ENCODE measurements at regions not wholly inside any gene's neighbourhood (a gene's known extent, or its start where the extent isn't known, plus 50 kb on each side); places are given as distances from the start of the nearest gene placed in this dataset.
"Not testable (repeated sequence)": the region's sequence is repeated elsewhere in the genome, so short reads cannot be mapped to it uniquely, and the experiment has no call there.

DNA sequence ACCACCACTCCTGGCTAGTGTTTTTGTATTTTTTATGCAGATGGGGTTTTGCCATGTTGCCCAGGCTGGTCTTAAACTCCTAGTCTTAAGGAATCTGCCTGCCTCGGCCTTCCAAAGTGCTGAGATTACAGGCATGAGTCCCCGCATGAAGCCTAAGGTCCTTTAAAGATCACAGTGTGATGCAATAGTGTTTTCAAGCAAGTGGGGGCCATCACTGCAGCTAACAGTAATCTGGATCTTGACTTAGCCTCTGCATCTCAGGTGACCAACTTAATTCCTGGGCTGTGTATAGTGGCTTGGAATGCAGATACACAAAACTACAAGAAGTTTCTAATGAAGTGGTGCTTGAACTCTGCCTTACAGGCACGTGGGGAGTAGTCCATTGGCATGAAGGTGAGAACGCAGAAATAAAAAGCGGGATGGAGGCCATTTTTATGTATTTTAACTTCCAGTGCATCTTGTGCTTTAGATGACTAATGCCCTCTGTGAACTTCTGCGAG is 334.4 kb upstream of the SPRED2 start:
- TF ChIP-seq, protein P1, sequence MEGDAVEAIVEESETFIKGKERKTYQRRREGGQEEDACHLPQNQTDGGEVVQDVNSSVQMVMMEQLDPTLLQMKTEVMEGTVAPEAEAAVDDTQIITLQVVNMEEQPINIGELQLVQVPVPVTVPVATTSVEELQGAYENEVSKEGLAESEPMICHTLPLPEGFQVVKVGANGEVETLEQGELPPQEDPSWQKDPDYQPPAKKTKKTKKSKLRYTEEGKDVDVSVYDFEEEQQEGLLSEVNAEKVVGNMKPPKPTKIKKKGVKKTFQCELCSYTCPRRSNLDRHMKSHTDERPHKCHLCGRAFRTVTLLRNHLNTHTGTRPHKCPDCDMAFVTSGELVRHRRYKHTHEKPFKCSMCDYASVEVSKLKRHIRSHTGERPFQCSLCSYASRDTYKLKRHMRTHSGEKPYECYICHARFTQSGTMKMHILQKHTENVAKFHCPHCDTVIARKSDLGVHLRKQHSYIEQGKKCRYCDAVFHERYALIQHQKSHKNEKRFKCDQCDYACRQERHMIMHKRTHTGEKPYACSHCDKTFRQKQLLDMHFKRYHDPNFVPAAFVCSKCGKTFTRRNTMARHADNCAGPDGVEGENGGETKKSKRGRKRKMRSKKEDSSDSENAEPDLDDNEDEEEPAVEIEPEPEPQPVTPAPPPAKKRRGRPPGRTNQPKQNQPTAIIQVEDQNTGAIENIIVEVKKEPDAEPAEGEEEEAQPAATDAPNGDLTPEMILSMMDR (IDR thresholded peaks at IDR 0.05) = no peak
- TF ChIP-seq POLR2A (IDR thresholded peaks at IDR 0.05) = no peak
- intact Hi-C loops (cut with DNase I; ENCODE audit: low total_unique reads) = no loop called here
- no peak for DNase-seq (ENCODE audit: low spot score in 2 of 2)
- no peak overlapping the region for H3K4me3 ChIP-seq (ENCODE audit: low read depth, poor library complexity, severe bottlenecking)
- WGBS, 2 donors = 75 to 86% methylated on average over 6 of the region's 6 CpGs

DNA sequence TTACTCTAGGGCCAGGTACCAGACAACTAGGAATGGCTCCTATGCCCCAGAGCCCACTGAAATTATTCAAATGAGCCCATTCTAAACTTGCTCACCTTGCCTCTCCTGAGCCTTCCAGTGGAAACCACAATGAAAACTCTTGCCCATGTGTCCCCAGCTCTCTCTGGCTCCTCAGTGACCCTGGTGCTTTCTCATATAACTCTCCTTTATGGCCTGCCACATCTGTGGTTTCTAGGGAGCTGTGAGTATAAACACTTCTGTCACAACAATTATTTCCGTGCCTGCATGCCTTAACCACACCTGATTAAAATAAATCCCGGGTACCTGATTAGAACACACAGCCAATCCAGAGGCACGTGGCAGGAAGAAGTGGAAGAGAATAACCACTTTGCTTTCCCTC is 333.0 kb upstream of the SPRED2 start:
- H3K4me3 ChIP-seq (ENCODE audit: low read depth, poor library complexity, severe bottlenecking) = no peak overlapping the region
- WGBS, 2 donors = 59 to 65% methylated on average over 3 of the region's 3 CpGs

DNA sequence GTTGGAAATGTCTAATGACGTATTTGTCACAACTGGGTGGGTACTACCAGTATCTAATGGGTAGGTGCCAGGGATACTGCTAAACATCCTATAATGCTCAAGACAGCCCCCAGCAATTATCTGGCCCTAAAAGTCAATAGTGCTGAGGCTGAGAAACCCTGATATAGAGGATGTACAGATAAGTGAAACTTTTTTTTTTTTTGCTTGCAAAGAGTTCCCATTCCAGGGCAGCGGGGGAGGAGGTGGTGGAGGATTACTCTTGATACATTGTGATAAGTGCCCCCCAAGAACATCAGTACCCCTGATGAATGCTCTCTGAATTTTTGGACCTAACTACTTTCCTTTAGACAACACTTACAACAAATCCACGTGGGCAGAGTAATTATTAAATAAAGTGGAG is 329.7 kb upstream of the SPRED2 start:
- TF ChIP-seq POLR2A (IDR thresholded peaks at IDR 0.05) = no peak
- TF ChIP-seq, protein P1 (IDR thresholded peaks at IDR 0.05) = no peak
- no peak for DNase-seq (ENCODE audit: low spot score in 2 of 2)
- intact Hi-C loops (cut with DNase I; ENCODE audit: low total_unique reads) = no loop called here
- WGBS, 2 donors = 83 to 87% methylated on average over 3 of the region's 3 CpGs
- no peak overlapping the region for H3K4me3 ChIP-seq (ENCODE audit: low read depth, poor library complexity, severe bottlenecking)

More for the DNA sequence above, 333.0 kb upstream of the SPRED2 start:
- intact Hi-C loops (cut with DNase I; ENCODE audit: low total_unique reads) = no loop called here
- TF ChIP-seq POLR2A (IDR thresholded peaks at IDR 0.05) = no peak
- TF ChIP-seq, protein P1 (IDR thresholded peaks at IDR 0.05) = no peak
- DNase-seq (ENCODE audit: low spot score in 2 of 2) = no peak

DNA sequence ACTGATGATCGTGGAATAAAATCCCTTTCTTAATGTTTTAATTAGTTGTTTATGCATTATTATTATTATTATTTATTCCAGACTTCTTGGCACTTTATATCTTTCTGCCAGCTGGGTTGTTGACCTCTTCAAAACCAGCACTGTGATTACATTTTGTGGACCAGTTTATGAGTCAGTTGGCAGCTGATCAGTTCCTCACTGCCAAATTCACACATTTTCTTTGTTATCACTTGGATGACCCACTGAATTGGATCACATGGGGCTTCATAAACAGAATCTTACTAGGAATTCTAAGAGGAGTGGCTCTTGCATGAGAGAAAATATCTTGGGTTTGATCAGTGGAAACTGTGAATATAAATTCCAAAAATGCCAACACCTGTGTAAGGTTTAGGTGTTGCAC is 321.8 kb upstream of the SPRED2 start:
- no peak for TF ChIP-seq POLR2A (IDR thresholded peaks at IDR 0.05)
- TF ChIP-seq, protein P1 (IDR thresholded peaks at IDR 0.05) = no peak
- DNase-seq (ENCODE audit: low spot score in 2 of 2) = no peak
- WGBS, 2 donors = 43 to 62% methylated on average over 1 of the region's 1 CpG
- intact Hi-C loops (cut with DNase I; ENCODE audit: low total_unique reads) = no loop called here
- no peak overlapping the region for H3K4me3 ChIP-seq (ENCODE audit: low read depth, poor library complexity, severe bottlenecking)

DNA sequence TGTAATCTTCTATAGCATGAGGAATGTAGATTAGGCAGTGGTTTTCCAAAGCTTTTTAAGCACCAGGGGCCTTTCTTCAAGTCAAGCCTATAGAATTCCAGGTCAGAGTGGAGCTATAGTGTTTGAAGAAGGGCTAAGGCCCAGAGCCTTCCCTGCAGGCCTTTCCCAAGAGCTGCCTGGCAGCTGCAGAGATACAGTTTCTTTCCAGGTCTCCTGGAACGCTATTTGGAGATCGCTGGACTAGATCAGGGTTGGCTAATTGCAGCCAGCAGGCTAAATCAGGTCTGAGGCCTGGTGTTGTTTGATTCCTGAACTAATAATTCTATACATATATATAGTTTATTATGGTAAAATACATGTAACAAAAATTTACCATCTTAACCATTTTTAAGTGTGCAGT is 319.0 kb upstream of the SPRED2 start:
- WGBS, 2 donors = 62 to 78% methylated on average over 2 of the region's 2 CpGs
- H3K4me3 ChIP-seq (ENCODE audit: low read depth, poor library complexity, severe bottlenecking) = no peak overlapping the region
- TF ChIP-seq, protein P1 (IDR thresholded peaks at IDR 0.05) = no peak
- no peak for TF ChIP-seq POLR2A (IDR thresholded peaks at IDR 0.05)
- intact Hi-C loops (cut with DNase I; ENCODE audit: low total_unique reads) = no loop called here
- no peak for DNase-seq (ENCODE audit: low spot score in 2 of 2)

DNA sequence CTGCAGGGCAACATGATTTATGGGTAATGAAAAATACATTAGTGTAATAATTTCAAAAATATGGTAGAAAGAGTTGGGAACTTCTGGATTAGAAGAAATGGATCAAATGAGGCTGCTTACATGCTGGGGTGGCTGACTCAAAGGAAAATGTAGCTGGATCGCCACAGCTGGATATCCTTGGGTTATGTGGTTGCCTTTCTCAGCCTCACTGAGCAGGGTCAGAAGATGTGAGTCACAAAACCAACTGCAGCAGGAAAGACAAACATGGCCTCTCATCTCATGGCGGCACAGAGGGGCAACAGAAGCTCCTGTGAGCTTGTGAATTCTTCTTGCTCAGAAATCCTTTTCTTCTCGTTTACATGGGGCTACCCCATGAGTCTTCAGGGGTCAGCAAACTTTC is 317.1 kb upstream of the SPRED2 start:
- 56 to 63% methylated on average over 3 of the region's 3 CpGs for WGBS, 2 donors
- H3K4me3 ChIP-seq (ENCODE audit: low read depth, poor library complexity, severe bottlenecking) = no peak overlapping the region
- no peak for TF ChIP-seq POLR2A (IDR thresholded peaks at IDR 0.05)
- TF ChIP-seq, protein P1 (IDR thresholded peaks at IDR 0.05) = no peak
- intact Hi-C loops (cut with DNase I; ENCODE audit: low total_unique reads) = loop anchor here (5.0 kb wide), 1 partner anchor 753 kb away; no protein-coding TSS in a partner anchor
- DNase-seq (ENCODE audit: low spot score in 2 of 2) = no peak

DNA sequence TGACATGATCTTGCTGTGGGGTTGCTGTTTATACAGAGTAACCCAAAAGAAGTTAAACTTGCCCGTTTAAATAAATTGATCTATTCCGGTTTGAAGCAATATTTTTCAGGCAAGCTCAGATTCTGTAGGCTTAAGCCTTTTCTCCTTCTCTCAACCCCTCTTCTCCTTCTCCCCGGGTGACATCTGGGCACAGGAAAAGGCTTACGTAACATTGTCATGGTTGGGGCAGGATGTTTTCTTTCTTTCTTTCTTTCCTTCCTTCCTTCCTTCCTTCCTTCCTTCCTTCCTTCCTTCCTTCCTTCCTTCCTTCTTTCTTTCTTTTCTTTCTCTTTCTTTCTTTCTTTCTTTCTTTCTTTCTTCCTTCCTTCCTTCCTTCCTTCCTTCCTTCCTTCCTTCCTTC is 315.5 kb upstream of the SPRED2 start:
- 53 to 54% methylated on average over 4 of the region's 4 CpGs for WGBS, 2 donors
- DNase-seq (ENCODE audit: low spot score in 2 of 2); H3K4me3 ChIP-seq (ENCODE audit: low read depth, poor library complexity, severe bottlenecking): not testable (repeated sequence)
- intact Hi-C loops (cut with DNase I; ENCODE audit: low total_unique reads) = loop anchor here (5.0 kb wide), 1 partner anchor 754 kb away; no protein-coding TSS in a partner anchor
